ENCODE measurements at regions not wholly inside any gene's neighbourhood (a gene's known extent, or its start where the extent isn't known, plus 50 kb on each side); places are given as distances from the start of the nearest gene placed in this dataset.

- peaks cover 36% of the 10 kb centered on the region for H3F3A ChIP-seq (replicated peaks; ENCODE audit: insufficient read depth)
- peaks cover 0 to under 1% of the 10 kb centered on the region in 2 experiments for H3K36me3 ChIP-seq (replicated peaks in 1 of 2; ENCODE audit: control insufficient read depth in 1 of 2, insufficient read depth in 2 of 2, low read length in 1 of 2)
- no peak overlapping the region; the same call in 1 of the 2 replicates for H2AFZ ChIP-seq (ENCODE audit: low read depth)
- POLR2A ChIA-PET: no interaction called here
- no peaks in the 10 kb centered on the region for H3K9me2 ChIP-seq
- no peak overlapping the region for H3K9ac ChIP-seq
- no peak for DNase-seq
- no peak overlapping the region for H3K4me2 ChIP-seq
- H3K4me1 ChIP-seq (ENCODE audit: control insufficient read depth in 1 of 2, insufficient read depth in 2 of 2, low read depth in 1 of 2, low read length in 1 of 2): peaks cover 0 to 23% of the 10 kb centered on the region in 2 experiments; a peak in 3 of 4 replicates
- H3K27ac ChIP-seq (ENCODE audit: low read depth in 2 of 2, low read length in 1 of 2): peak overlapping the region; percentile 94 to 96
- H3K27me3 ChIP-seq (ENCODE audit: insufficient read depth): no peaks in the 10 kb centered on the region
- no peaks in the 10 kb centered on the region for H3K79me2 ChIP-seq (ENCODE audit: insufficient read depth)
- TF ChIP-seq SIN3A (IDR thresholded peaks at IDR 0.05; ENCODE audit: borderline replicate concordance, low read depth, low read length) (no peak), RAD21 (IDR thresholded peaks at IDR 0.05; ENCODE audit: low read length) (no peak), TCF12 (IDR thresholded peaks at IDR 0.05) (no peak), FOSL2 (IDR thresholded peaks at IDR 0.05; ENCODE audit: borderline replicate concordance, low read depth) (no peak), MEF2A (IDR thresholded peaks at IDR 0.05; ENCODE audit: borderline replicate concordance, low read depth) (no peak), FOXM1 (IDR thresholded peaks at IDR 0.05; ENCODE audit: low read depth) (no peak), CHD2 (IDR thresholded peaks at IDR 0.05; ENCODE audit: low read length, partially characterized antibody) (no peak), NFIC (IDR thresholded peaks at IDR 0.05; ENCODE audit: borderline replicate concordance) (no peak), MXI1 (IDR thresholded peaks at IDR 0.05; ENCODE audit: low read depth, low read length) (no peak), JUND (IDR thresholded peaks at IDR 0.05) (no peak), POLR2AphosphoS5 (IDR thresholded peaks at IDR 0.05; ENCODE audit: low read depth, low read length) (no peak), TEAD4 (IDR thresholded peaks at IDR 0.05; ENCODE audit: borderline replicate concordance, insufficient read depth) (no peak), GABPA (IDR thresholded peaks at IDR 0.05; ENCODE audit: low read depth) (no peak), TAF1 (IDR thresholded peaks at IDR 0.05; ENCODE audit: borderline replicate concordance, low read depth, low read length) (no peak)
- TF ChIP-seq, protein P1, sequence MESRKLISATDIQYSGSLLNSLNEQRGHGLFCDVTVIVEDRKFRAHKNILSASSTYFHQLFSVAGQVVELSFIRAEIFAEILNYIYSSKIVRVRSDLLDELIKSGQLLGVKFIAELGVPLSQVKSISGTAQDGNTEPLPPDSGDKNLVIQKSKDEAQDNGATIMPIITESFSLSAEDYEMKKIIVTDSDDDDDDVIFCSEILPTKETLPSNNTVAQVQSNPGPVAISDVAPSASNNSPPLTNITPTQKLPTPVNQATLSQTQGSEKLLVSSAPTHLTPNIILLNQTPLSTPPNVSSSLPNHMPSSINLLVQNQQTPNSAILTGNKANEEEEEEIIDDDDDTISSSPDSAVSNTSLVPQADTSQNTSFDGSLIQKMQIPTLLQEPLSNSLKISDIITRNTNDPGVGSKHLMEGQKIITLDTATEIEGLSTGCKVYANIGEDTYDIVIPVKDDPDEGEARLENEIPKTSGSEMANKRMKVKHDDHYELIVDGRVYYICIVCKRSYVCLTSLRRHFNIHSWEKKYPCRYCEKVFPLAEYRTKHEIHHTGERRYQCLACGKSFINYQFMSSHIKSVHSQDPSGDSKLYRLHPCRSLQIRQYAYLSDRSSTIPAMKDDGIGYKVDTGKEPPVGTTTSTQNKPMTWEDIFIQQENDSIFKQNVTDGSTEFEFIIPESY (IDR thresholded peaks at IDR 0.05; ENCODE audit: borderline replicate concordance, low read depth): no peak
- TF ChIP-seq, protein P2, sequence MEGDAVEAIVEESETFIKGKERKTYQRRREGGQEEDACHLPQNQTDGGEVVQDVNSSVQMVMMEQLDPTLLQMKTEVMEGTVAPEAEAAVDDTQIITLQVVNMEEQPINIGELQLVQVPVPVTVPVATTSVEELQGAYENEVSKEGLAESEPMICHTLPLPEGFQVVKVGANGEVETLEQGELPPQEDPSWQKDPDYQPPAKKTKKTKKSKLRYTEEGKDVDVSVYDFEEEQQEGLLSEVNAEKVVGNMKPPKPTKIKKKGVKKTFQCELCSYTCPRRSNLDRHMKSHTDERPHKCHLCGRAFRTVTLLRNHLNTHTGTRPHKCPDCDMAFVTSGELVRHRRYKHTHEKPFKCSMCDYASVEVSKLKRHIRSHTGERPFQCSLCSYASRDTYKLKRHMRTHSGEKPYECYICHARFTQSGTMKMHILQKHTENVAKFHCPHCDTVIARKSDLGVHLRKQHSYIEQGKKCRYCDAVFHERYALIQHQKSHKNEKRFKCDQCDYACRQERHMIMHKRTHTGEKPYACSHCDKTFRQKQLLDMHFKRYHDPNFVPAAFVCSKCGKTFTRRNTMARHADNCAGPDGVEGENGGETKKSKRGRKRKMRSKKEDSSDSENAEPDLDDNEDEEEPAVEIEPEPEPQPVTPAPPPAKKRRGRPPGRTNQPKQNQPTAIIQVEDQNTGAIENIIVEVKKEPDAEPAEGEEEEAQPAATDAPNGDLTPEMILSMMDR (IDR thresholded peaks at IDR 0.05): no peak
- TF ChIP-seq, protein P3, sequence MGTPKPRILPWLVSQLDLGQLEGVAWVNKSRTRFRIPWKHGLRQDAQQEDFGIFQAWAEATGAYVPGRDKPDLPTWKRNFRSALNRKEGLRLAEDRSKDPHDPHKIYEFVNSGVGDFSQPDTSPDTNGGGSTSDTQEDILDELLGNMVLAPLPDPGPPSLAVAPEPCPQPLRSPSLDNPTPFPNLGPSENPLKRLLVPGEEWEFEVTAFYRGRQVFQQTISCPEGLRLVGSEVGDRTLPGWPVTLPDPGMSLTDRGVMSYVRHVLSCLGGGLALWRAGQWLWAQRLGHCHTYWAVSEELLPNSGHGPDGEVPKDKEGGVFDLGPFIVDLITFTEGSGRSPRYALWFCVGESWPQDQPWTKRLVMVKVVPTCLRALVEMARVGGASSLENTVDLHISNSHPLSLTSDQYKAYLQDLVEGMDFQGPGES (IDR thresholded peaks at IDR 0.05; ENCODE audit: low read depth, low read length): no peak
- no peak overlapping the region for H3K4me3 ChIP-seq (ENCODE audit: low read depth in 2 of 2, low read length in 1 of 2)
- peaks cover 10% of the 10 kb centered on the region; the same call in 1 of the 2 replicates for H3K9me3 ChIP-seq
- 95% methylated on average over 3 of the region's 3 CpGs for WGBS (ENCODE audit: low lambda C conversion rate)
- CTCF ChIA-PET: interaction anchor here (1.5 kb wide), 1 partner anchor 16 kb away, joined by 3 read pairs; no protein-coding TSS in a partner anchor
- H4K20me1 ChIP-seq (ENCODE audit: insufficient read depth): no peaks in the 10 kb centered on the region
Observed at GRCh38 chr6:113104951-113105350, 752.2 kb upstream of the MARCKS start.

All from SK-N-SH (cell line).